HS-5 (cell line): ENCODE measurements at regions not wholly inside any gene's neighbourhood (a gene's known extent, or its start where the extent isn't known, plus 50 kb on each side); places are given as distances from the start of the nearest gene placed in this dataset.

Experiments
- DNase-seq: peaks from one replicate; pipeline ENCODE4 v3.0.0-alpha.2; 2012; ENCODE audit warnings: low read depth

- DNase-seq = peak; percentile 28
Measured at GRCh38 chr6:2426561-2427340, 181.3 kb upstream of the GMDS start.

- DNase-seq = no peak
Measured at GRCh38 chr6:2416128-2416712, 170.8 kb upstream of the GMDS start.

GRCh38 chr6:2414885-2415547, 169.6 kb upstream of the GMDS start:
- DNase-seq = no peak

- DNase-seq = peak; percentile 51
Measured at GRCh38 chr6:2412731-2413130, 167.3 kb upstream of the GMDS start.

- DNase-seq = no peak
Measured at GRCh38 chr6:2410656-2411380, 165.4 kb upstream of the GMDS start.

GRCh38 chr6:2407525-2407924, 162.1 kb upstream of the GMDS start:
- DNase-seq = no peak

GRCh38 chr6:2404211-2404929, 159.0 kb upstream of the GMDS start:
- DNase-seq = no peak

GRCh38 chr6:2403546-2403945, 158.1 kb upstream of the GMDS start:
- DNase-seq = no peak

GRCh38 chr6:2396846-2397630, 151.6 kb upstream of the GMDS start:
- no peak for DNase-seq

GRCh38 chr6:2396042-2396657, 150.7 kb upstream of the GMDS start:
- no peak for DNase-seq

GRCh38 chr6:2388554-2389324, 143.3 kb upstream of the GMDS start:
- DNase-seq = no peak

- DNase-seq = no peak
Measured at GRCh38 chr6:2387445-2387844, 142.0 kb upstream of the GMDS start.

GRCh38 chr6:2385471-2385983, 140.1 kb upstream of the GMDS start:
- DNase-seq = no peak

GRCh38 chr6:2384528-2384927, 139.1 kb upstream of the GMDS start:
- no peak for DNase-seq

GRCh38 chr6:2381872-2382661, 136.7 kb upstream of the GMDS start:
- DNase-seq = no peak

GRCh38 chr6:2378891-2379652, 133.7 kb upstream of the GMDS start:
- peak; percentile 44 for DNase-seq

GRCh38 chr6:2378046-2378657, 132.7 kb upstream of the GMDS start:
- DNase-seq = no peak
